SK-N-MC (cell line): ENCODE measurements at regions not wholly inside any gene's neighbourhood (a gene's known extent, or its start where the extent isn't known, plus 50 kb on each side); places are given as distances from the start of the nearest gene placed in this dataset.
"Not testable (repeated sequence)": the region's sequence is repeated elsewhere in the genome, so short reads cannot be mapped to it uniquely, and the experiment has no call there.

ENCODE experiments used
- EZH2 ChIP-seq: fragments of 200-600 bp; sonication (generic); IDR thresholded peaks from one replicate; pipeline ENCODE4 v1.6.1; 2017; ENCODE audit warnings: antibody characterized with exemption
- POLR2AphosphoS5 ChIP-seq: IDR thresholded peaks from 2 replicates; pipeline ENCODE4 v1.6.1; 2012; ENCODE audit warnings: mild to moderate bottlenecking, low read depth, low read length, borderline replicate concordance

GRCh38 chr3:34519008-34519407 is 720.6 kb downstream of the PDCD6IP start:
- TF ChIP-seq EZH2, POLR2AphosphoS5: not testable (repeated sequence)
